Spleen (tissue), 7 donors: ENCODE measurements at regions not wholly inside any gene's neighbourhood (a gene's known extent, or its start where the extent isn't known, plus 50 kb on each side); places are given as distances from the start of the nearest gene placed in this dataset.
"Not testable (repeated sequence)": the region's sequence is repeated elsewhere in the genome, so short reads cannot be mapped to it uniquely, and the experiment has no call there.

Experiments used
- POLR2AphosphoS5 ChIP-seq, 3 donors: sonication (generic); formaldehyde crosslinking; IDR thresholded peaks; one replicate each; pipeline ENCODE4 v1.5.1; 2017; ENCODE audit warnings: antibody characterized with exemption in 3 of 3
- TF ChIP-seq, protein P1 (sequence below), 11 experiments: fragments of 200-600 bp in 7 of 11; fragments of 450-650 bp in 4 of 11; sonication (generic) in 4 of 11; IDR thresholded peaks in 8 of 11; conservative IDR thresholded peaks in 3 of 11; 1 replicate in 7 of 11; 2 replicates in 4 of 11; pipeline versions ENCODE4 v1.4.0 to v1.8.0; 2016 to 2021; ENCODE audit warnings: antibody characterized with exemption in 11 of 11, inconsistent platforms in 4 of 11, mild to moderate bottlenecking in 1 of 11
- donor health status: DM: no; HTN: no; CAD: no; lungs with moderate emphysema.
- donor health status: DM: no; HTN: no; CAD: no.
- donor health status: DM: no; HTN: no; CAD: no.

GRCh38 chrX:96529386-96529785 is 155.3 kb upstream of the DIAPH2 start:
- TF ChIP-seq POLR2AphosphoS5 (IDR thresholded peaks at IDR 0.05) = not testable (repeated sequence)
- TF ChIP-seq, protein P1, sequence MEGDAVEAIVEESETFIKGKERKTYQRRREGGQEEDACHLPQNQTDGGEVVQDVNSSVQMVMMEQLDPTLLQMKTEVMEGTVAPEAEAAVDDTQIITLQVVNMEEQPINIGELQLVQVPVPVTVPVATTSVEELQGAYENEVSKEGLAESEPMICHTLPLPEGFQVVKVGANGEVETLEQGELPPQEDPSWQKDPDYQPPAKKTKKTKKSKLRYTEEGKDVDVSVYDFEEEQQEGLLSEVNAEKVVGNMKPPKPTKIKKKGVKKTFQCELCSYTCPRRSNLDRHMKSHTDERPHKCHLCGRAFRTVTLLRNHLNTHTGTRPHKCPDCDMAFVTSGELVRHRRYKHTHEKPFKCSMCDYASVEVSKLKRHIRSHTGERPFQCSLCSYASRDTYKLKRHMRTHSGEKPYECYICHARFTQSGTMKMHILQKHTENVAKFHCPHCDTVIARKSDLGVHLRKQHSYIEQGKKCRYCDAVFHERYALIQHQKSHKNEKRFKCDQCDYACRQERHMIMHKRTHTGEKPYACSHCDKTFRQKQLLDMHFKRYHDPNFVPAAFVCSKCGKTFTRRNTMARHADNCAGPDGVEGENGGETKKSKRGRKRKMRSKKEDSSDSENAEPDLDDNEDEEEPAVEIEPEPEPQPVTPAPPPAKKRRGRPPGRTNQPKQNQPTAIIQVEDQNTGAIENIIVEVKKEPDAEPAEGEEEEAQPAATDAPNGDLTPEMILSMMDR (IDR thresholded peaks at IDR 0.05 in 8 of 11, conservative IDR thresholded peaks at IDR 0.05 in 3 of 11) = not testable (repeated sequence)
